ENCODE measurements at regions not wholly inside any gene's neighbourhood (a gene's known extent, or its start where the extent isn't known, plus 50 kb on each side); places are given as distances from the start of the nearest gene placed in this dataset.

DNA sequence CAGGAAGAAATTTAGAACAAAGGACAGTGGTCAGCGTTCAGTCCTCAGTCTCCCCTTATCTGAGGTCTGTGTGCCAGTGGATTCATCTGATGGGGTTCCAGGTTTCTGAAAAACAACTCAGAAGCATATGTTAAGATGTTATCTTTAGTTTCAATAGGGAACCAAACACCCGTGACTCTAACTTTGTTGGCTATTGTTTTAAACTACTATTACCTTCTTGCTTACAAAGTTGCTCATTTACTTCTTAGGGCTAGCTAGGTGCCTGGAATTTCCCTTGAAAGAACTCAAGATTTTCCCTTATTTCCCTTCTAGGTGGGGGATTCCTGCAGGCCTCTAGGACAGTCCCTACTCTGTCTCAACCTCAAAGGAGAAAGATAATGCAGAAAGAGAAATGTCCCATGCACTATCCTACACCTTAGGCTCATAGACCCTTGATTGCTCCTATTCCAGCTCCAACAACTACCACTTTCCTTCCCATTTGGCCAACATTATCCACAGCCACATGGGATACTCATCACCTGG lies 192.5 kb upstream of the LYZL1 start:
- no peak overlapping the region for H3K4me3 ChIP-seq (ENCODE audit: low read depth, low read length)
- TF ChIP-seq, protein P1, sequence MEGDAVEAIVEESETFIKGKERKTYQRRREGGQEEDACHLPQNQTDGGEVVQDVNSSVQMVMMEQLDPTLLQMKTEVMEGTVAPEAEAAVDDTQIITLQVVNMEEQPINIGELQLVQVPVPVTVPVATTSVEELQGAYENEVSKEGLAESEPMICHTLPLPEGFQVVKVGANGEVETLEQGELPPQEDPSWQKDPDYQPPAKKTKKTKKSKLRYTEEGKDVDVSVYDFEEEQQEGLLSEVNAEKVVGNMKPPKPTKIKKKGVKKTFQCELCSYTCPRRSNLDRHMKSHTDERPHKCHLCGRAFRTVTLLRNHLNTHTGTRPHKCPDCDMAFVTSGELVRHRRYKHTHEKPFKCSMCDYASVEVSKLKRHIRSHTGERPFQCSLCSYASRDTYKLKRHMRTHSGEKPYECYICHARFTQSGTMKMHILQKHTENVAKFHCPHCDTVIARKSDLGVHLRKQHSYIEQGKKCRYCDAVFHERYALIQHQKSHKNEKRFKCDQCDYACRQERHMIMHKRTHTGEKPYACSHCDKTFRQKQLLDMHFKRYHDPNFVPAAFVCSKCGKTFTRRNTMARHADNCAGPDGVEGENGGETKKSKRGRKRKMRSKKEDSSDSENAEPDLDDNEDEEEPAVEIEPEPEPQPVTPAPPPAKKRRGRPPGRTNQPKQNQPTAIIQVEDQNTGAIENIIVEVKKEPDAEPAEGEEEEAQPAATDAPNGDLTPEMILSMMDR (conservative IDR thresholded peaks at IDR 0.05; ENCODE audit: low read depth, low read length): no peak
- no peak for DNase-seq (ENCODE audit: low read depth)

DNA sequence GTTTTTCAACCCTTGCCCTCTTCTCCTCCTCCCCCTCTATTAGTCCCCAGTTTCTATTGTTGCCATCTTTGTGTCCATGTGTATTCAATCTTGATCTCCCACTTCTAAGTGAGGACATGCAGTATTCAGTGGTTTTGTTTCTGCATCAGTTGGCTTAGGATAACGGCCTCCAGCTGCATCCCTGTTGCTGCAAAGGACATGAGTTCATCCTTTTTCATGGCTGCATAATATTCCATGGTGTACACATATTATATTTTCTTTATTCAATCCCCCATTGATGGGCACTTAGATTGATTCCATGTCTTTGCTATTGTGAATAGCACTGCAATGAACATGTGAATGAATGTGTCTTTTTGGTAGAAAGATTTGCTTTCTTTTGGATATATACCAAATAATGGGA lies 190.4 kb upstream of the LYZL1 start:
- TF ChIP-seq, protein P1 (conservative IDR thresholded peaks at IDR 0.05; ENCODE audit: low read depth, low read length): no peak
- no peak for DNase-seq (ENCODE audit: low read depth)
- no peak overlapping the region for H3K4me3 ChIP-seq (ENCODE audit: low read depth, low read length)

DNA sequence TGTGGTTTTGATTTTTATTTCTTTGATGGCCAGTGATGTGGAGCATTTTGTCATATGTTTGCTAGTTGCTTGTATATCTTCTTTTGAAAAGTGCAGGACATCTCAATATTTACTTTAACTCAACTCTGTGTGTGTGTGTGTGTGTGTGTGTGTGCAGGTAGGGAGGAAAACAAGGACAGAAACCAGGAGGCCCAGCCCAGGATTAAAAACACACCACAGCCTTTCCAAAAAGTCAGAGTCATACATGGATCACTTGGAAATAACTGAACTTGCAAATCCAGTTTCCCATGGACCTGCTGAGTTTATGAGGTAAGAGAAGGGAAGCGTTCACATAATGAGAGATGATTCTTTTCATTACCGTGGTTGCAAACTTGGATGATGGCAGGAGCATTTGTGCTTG lies 189.9 kb upstream of the LYZL1 start:
- no peak overlapping the region for H3K4me3 ChIP-seq (ENCODE audit: low read depth, low read length)
- TF ChIP-seq, protein P1 (conservative IDR thresholded peaks at IDR 0.05; ENCODE audit: low read depth, low read length): no peak
- no peak for DNase-seq (ENCODE audit: low read depth)

DNA sequence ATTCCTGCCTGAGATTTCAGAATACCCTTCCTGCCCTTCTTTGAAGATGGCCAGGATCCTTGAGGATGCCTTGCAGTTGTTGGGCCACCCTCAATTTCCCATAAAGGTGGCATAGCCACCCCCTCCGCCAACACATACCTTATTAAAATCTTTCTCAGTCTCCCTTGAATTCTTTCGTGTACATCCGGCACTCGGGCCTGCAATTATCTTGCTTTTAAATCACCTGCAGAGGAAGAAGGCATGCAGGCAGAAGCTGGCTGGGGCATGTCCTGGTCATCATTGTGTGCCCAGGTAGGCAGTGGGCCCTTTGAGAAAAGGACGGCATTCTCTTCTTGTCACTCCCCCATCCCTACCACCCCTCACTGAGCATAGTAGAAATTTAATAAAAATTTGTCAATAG lies 189.5 kb upstream of the LYZL1 start:
- no peak for DNase-seq (ENCODE audit: low read depth)
- H3K4me3 ChIP-seq (ENCODE audit: low read depth, low read length): no peak overlapping the region
- TF ChIP-seq, protein P1 (conservative IDR thresholded peaks at IDR 0.05; ENCODE audit: low read depth, low read length): no peak

DNA sequence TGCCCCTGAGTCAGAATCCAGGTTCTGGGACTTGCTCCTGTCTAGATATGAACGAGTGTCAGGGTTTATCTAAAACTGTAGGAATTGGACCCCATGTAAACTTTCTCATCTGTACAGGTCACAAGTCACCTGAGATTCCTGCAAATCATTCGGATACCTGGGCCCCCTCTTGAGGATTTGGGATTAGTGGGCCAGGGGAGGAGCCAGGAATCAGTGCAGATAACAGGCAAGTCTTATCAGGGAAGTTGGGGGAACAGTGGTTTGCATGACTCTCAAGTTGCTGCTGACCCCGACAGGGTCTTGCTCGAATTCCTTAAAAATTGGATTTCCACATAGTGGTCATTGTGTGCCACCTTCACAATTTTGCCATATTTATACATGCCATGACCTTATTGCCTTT lies 188.4 kb upstream of the LYZL1 start:
- no peak overlapping the region for H3K4me3 ChIP-seq (ENCODE audit: low read depth, low read length)
- TF ChIP-seq, protein P1 (conservative IDR thresholded peaks at IDR 0.05; ENCODE audit: low read depth, low read length): no peak
- DNase-seq (ENCODE audit: low read depth): no peak

DNA sequence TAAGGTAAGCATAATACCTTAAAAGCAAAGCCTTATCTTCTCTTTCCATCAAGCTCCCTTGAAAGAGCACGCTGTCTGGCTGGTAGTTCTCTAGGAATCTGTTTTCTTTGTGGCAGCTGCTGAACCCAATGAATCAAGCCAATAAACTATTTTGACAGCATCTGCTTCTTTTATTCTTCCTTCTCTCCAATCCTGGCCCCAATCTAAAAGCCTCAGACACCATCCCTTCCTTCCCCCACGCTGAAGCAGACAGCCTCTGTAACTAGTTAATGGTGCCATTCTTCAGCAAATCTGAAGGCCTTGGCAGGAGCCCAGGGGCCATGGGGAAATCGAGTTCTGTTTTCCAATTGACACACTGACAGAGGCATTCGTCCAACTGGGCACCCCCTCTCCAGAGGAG lies 186.6 kb upstream of the LYZL1 start:
- TF ChIP-seq, protein P1 (conservative IDR thresholded peaks at IDR 0.05; ENCODE audit: low read depth, low read length): no peak
- no peak for DNase-seq (ENCODE audit: low read depth)
- H3K4me3 ChIP-seq (ENCODE audit: low read depth, low read length): no peak overlapping the region

DNA sequence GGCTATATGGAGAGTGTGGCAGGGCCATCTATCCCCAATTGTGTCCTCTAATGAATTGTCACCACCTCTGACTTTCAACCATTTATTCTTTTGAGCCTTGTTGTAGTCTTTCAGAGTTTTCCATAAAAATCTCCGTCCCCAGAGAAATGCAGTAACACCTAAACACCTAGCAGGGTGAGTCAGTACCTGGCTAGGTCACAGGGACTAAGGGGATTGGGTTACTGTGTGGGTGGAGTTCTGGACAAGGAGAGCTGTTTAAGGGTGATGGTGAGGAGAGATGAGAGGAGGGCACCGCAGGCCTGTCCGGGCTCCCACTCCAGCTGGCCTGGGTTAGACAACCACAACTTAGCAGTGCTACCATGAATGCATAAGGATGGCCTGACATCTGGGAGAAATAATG lies 186.2 kb upstream of the LYZL1 start:
- no peak for DNase-seq (ENCODE audit: low read depth)
- TF ChIP-seq, protein P1 (conservative IDR thresholded peaks at IDR 0.05; ENCODE audit: low read depth, low read length): no peak
- no peak overlapping the region for H3K4me3 ChIP-seq (ENCODE audit: low read depth, low read length)
